D721Med (cell line): ENCODE measurements at regions not wholly inside any gene's neighbourhood (a gene's known extent, or its start where the extent isn't known, plus 50 kb on each side); places are given as distances from the start of the nearest gene placed in this dataset.
A peak's percentile ranks its signal among the peaks of the same experiment; 100 is the strongest.
"Not testable (repeated sequence)": the region's sequence is repeated elsewhere in the genome, so short reads cannot be mapped to it uniquely, and the experiment has no call there.

ENCODE experiments used
- DNase-seq: peaks from one replicate; pipeline ENCODE4 v3.0.0; 2011; ENCODE audit warnings: low spot score; ENCODE audit not compliant: insufficient read length
- FAIRE-seq: peaks from 2 replicates; lab custom pipeline; 2011; peaks lifted over from hg19 to GRCh38; lab: Jason Lieb, UNC
- CTCF ChIP-seq: IDR thresholded peaks from 2 replicates; pipeline ENCODE4 v1.5.1; 2012; ENCODE audit warnings: mild to moderate bottlenecking, control low read depth; ENCODE audit not compliant: insufficient read depth; ENCODE audit errors: missing control alignments

DNA sequence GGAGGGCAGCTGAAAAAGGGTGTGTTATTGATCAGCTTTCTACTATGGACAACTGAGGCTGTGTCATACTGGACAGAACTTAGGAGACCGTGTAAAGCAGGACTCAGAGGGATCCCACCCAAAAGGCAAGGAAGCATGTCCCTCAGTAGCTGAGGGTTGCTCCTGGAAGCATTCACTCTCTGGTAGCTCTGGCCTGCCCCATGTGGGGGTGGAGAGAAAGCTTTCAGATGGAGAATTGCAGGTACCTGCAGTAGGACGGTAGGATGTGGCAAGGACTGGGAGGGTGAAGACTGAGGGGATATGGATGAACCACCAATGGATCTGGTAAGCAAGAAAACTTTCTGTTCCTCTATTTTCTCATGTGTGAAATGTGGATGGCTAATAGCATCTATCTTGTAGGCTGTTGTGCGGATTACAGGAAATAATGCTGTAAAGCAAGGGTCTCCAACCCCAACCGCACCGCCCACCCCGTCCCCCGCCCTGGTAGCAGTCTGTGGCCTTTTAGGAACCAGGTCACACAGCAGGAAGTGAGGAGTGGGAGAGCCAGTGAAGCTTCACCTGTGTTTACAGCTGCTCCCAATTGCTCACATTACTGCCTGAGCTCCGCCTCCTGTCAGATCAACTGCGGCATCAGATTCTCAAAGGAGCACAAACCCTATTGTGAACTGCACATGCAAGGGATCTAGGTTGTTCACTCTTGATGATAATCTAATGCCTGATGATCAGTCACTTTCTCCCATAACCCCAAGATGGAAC lies 157.7 kb upstream of the PROK2 start:
- DNase-seq (no peak), FAIRE-seq (no peak)
- TF ChIP-seq CTCF: no peak

DNA sequence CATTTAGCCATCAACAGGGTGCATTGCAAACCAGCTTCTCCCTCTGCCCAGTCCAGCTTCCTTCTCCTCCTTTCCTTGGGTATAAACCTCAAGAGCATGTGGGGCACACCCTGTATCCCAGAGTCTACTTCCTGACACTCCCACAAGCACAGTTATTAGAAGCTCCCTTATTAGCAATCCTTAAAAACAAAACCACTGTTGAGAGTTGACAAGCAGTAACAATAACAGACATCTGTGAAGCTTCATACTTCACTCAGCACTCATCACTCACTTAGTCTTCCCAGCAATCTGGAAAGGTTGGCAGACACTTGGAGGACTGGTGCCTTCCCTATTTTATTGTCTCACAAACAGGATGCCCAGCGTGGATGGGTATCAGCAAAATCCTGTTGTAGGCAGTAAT lies 155.5 kb upstream of the PROK2 start:
- no peak for TF ChIP-seq CTCF
- DNase-seq: no peak
- no peak for FAIRE-seq

DNA sequence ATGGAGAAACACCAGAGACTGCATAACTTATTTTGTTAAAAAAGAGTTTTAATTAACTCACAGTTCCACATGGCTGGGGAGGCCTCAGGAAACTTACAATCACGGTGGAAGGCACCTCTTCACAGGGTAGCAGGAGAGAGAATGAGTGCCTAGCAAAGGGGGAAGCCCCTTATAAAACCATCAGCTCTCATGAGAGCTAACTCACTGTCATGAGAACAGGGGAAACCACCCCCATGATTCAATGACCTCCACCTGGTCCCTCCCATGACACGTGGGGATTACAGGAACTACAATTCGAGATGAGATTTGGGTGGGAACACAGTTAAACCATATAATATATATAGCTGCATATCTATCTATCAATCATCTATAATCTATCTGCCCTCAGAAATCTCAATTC lies 153.1 kb upstream of the PROK2 start:
- FAIRE-seq, DNase-seq: not testable (repeated sequence)

GRCh38 chr3:71936681-71937080 lies 151.7 kb upstream of the PROK2 start:
- no peak for TF ChIP-seq CTCF
- FAIRE-seq (no peak), DNase-seq (no peak)

GRCh38 chr3:71934520-71935270 lies 149.7 kb upstream of the PROK2 start:
- no peak for DNase-seq
- no peak for FAIRE-seq
- no peak for TF ChIP-seq CTCF

- DNase-seq (no peak), FAIRE-seq (no peak)
- no peak for TF ChIP-seq CTCF
These were observed 147.0 kb upstream of the PROK2 start for GRCh38 chr3:71931922-71932321.

DNA sequence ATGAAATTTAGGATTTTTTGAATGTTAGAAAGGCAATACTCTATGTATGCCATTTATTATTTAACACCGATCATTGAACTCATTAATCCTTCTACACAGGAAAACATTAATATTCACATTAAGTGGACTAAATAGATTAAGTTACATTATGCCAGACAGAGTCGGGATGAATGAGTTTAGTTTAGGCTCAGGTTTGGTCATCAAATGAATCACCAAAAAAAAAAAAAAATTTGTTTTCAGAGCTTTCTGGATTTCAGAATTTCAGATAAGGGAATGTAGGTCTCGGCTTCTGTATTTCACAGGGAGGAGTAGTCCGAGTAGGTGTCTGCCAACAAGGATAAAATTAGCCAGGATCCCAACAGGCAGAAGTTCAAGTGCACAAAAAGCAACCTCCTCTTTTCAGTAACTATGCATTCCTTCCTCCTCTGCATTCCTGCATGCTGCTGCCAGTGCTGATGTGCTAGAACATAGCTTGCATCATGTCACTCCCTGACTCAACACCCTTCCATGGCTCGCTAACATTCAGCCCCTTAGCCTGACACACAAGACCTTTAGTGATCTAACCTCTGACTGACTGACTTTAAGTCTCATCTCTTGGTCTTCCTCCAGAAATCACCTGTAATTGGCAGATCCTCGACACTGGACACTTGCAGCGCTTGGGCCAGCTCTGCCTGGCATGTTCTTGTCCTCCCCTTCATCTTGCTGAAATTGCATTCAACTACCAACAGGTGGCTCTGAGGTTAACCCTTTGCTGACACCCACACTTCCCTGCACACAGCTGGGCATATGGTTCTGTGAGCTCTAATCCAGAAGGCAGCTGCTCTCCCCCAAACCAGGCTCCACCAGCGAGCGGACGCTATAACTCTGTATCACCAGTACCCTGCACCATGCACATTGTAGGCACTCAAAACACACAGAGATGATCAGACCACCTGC lies 145.4 kb upstream of the PROK2 start:
- FAIRE-seq (no peak), DNase-seq (peak; percentile 55)
- no peak for TF ChIP-seq CTCF
